ENCODE measurements at regions not wholly inside any gene's neighbourhood (a gene's known extent, or its start where the extent isn't known, plus 50 kb on each side); places are given as distances from the start of the nearest gene placed in this dataset.

- DNase-seq = no peak
Observed at GRCh38 chr12:124425667-124426066, 130.8 kb downstream of the RFLNA start.

GRCh38 chr12:124424516-124424905 lies 129.6 kb downstream of the RFLNA start:
- DNase-seq = no peak

- DNase-seq = no peak
Observed at GRCh38 chr12:124423761-124424515, 129.0 kb downstream of the RFLNA start.

- DNase-seq = no peak
Observed at GRCh38 chr12:124422570-124423523, 128.0 kb downstream of the RFLNA start.

- no peak for DNase-seq
Observed at GRCh38 chr12:124422142-124422569, 127.3 kb downstream of the RFLNA start.

- no peak for DNase-seq
Observed at GRCh38 chr12:124420996-124421674, 126.2 kb downstream of the RFLNA start.

- DNase-seq = no peak
Observed at GRCh38 chr12:124420041-124420995, 125.4 kb downstream of the RFLNA start.

GRCh38 chr12:124419292-124420040 lies 124.6 kb downstream of the RFLNA start:
- no peak for DNase-seq

GRCh38 chr12:124418791-124419190 lies 123.9 kb downstream of the RFLNA start:
- DNase-seq = no peak

GRCh38 chr12:124418156-124418555 lies 123.3 kb downstream of the RFLNA start:
- no peak for DNase-seq

GRCh38 chr12:124416516-124417395 lies 121.9 kb downstream of the RFLNA start:
- no peak for DNase-seq

GRCh38 chr12:124415064-124415463 lies 120.2 kb downstream of the RFLNA start:
- no peak for DNase-seq

GRCh38 chr12:124413915-124414314 lies 119.0 kb downstream of the RFLNA start:
- DNase-seq = no peak

GRCh38 chr12:124413401-124413800 lies 118.5 kb downstream of the RFLNA start:
- DNase-seq = no peak

GRCh38 chr12:124412646-124413015 lies 117.7 kb downstream of the RFLNA start:
- DNase-seq = no peak

GRCh38 chr12:124411953-124412645 lies 117.2 kb downstream of the RFLNA start:
- DNase-seq = no peak

- no peak for DNase-seq
Observed at GRCh38 chr12:124411281-124411878, 116.5 kb downstream of the RFLNA start.

- no peak for DNase-seq
Observed at GRCh38 chr12:124410354-124411175, 115.7 kb downstream of the RFLNA start.
